Stimulated activated CD4-positive, alpha-beta T cell treated with anti-CD3 and anti-CD28 coated beads, Interleukin-1b, Interleukin-23, amount 100 ng/mL, for 4 hours (primary cell): ENCODE measurements at regions not wholly inside any gene's neighbourhood (a gene's known extent, or its start where the extent isn't known, plus 50 kb on each side); places are given as distances from the start of the nearest gene placed in this dataset.

ENCODE experiments used
- DNase-seq, 2 donors: peaks; one replicate each; pipeline ENCODE4 v3.0.0-alpha.2; 2020; ENCODE audit warnings: low read depth in 2 of 2

DNA sequence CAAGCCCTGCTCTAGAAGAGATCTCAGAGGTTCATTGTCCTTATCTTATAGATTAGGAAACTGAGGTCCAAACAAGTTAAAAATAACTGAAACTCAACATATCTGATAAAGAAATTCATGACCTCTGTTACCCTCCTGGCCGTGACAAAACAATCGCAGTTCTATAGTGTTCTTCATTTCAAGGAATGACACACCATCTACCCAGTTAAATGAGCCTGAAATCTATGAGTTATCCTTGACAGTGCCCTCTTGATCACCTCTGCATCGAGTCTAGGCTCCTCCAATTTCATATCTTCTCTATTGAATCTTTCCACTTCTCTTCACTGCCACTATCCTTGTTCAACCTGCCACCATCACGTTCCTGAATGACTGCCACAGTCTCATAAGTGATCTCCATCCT, 325.3 kb upstream of the TEX13C start:
- no peak for DNase-seq

DNA sequence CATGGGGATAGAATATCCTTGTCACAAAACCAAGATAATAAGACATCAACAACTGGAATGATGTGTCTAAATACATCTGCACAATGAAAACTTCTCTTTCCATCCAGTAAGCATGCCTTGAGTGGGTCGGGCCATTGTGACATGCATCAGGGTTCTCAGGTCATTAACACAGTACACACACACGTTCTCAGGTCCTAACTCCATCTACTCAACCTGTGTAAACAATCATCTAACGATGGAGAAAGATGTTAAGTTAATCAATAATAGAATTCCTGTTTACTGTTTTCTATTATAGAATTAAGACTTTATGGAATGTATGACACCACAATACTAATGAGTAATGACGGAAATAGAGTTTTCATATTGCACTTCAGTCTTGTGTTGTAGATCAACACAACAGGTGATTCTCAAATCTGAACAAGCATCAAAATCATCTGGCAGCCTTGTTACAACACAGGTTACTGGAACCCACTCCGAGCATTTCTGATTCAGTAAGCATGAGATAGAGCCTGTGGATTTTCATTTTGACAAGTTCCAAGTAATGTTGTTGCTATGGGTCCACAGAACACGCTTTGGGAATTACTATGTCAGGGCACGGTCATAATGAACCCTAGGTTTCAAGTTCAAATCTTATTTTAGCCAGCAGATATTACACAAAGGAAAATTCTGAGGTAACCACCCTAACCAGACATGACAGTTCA, 315.8 kb upstream of the TEX13C start:
- no peak for DNase-seq

DNA sequence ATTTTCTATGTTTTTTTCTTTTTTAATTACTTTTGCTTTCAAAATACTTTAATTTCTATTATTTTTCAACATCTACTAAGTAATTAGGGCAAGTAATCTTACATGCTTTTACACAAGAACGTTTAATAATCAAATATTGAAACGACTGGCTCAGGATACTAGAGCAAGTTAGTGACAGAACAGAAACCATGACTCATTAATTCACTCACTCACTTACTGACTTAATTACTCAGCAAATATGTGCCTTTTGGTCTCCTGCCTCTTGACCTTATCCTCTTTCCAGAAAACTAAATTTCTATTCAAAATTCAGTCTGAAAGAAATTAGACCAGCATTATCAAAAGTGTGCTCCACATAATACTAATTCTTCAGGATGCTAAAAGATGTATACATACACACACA, 314.9 kb upstream of the TEX13C start:
- DNase-seq, result no peak

DNA sequence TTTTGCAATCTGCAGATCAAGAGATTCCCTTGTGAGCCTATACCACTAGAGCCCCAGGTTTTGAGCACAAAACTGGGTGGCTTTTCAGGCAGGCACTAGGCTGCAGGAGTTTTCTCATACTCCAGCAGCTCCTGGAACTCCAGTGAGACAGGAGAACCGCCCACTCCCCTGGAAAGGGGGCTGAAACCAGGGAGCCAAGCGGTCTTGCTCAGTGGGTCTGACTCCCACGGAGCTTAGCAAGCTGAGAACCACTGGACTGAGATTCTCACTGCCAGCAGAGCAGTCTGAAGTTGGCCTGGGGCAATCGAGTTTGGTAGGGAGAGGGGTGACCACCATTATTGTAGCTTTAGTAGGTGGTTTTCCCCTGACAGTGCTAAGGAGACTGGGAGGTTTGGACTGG, 313.8 kb upstream of the TEX13C start:
- no peak for DNase-seq

GRCh38 chrX:125006704-125007103, 313.0 kb upstream of the TEX13C start:
- DNase-seq, result no peak

- DNase-seq, result no peak
These were observed 307.1 kb upstream of the TEX13C start for GRCh38 chrX:125012585-125012984.

DNA sequence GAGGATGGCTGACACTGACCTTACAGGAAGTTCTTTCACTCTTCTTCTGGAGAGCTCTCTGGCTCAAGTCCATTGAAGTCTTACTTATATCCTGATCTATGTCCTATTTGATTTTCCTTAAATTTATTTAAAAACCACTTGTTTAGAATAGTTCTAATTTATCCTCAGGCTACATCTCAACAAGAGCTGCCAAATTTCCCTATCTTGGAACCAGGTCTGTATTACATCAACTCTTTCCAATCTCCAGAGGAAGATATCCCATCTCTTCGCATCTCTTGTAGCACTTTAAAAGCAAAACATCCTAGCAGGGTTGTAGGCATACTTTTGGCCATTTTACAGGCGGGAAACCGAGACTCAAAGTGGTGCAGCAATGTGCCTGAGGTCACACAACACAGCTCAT, 290.5 kb upstream of the TEX13C start:
- no peak for DNase-seq
